Dendritic cell treated with granulocyte-macrophage colony-stimulating factor and Interleukin-4, amounts not matched to agents 40 ng/mL and 50 ng/mL, for 4 days (primary cell): ENCODE measurements at regions not wholly inside any gene's neighbourhood (a gene's known extent, or its start where the extent isn't known, plus 50 kb on each side); places are given as distances from the start of the nearest gene placed in this dataset.

Experiments
- H3K27ac Mint-ChIP-seq: one replicate; pipeline ENCODE4 v1.8.0; 2022; ENCODE audit warnings: mild to moderate bottlenecking, mixed read lengths
- H3K27me3 Mint-ChIP-seq: one replicate; pipeline ENCODE4 v1.8.0; 2022; ENCODE audit warnings: mild to moderate bottlenecking, mixed read lengths
- H3K36me3 Mint-ChIP-seq: one replicate; pipeline ENCODE4 v1.8.0; 2022; ENCODE audit warnings: low read depth, mixed read lengths
- H3K4me1 Mint-ChIP-seq: one replicate; pipeline ENCODE4 v1.8.0; 2022; ENCODE audit warnings: low read depth, mixed read lengths
- H3K4me3 Mint-ChIP-seq: one replicate; pipeline ENCODE4 v1.8.0; 2022; ENCODE audit warnings: mild to moderate bottlenecking, moderate library complexity, mixed read lengths
- H3K9me3 Mint-ChIP-seq: one replicate; pipeline ENCODE4 v1.8.0; 2022; ENCODE audit warnings: mixed read lengths
- intact Hi-C: fragments of 100-400 bp; cut with micrococcal nuclease; formaldehyde crosslinking; loops from one replicate; pipeline ENCODE4 v1.15.0; 2022

- no peak overlapping the region for H3K27ac Mint-ChIP-seq
- no peak overlapping the region for H3K4me3 Mint-ChIP-seq
- H3K27me3 Mint-ChIP-seq: no peaks in the 10 kb centered on the region
- H3K9me3 Mint-ChIP-seq: peaks cover 43% of the 10 kb centered on the region
- H3K4me1 Mint-ChIP-seq: no peaks in the 10 kb centered on the region
- intact Hi-C loops: no loop called here
- H3K36me3 Mint-ChIP-seq: no peaks in the 10 kb centered on the region
Measured at GRCh38 chr4:186876961-186877626, 153.4 kb upstream of the FAT1 start.

GRCh38 chr4:186878203-186878776 is 154.6 kb upstream of the FAT1 start:
- intact Hi-C loops: no loop called here
- H3K36me3 Mint-ChIP-seq: no peaks in the 10 kb centered on the region
- H3K27ac Mint-ChIP-seq: no peak overlapping the region
- H3K4me3 Mint-ChIP-seq: no peak overlapping the region
- H3K4me1 Mint-ChIP-seq: no peaks in the 10 kb centered on the region
- H3K9me3 Mint-ChIP-seq: peaks cover 39% of the 10 kb centered on the region
- no peaks in the 10 kb centered on the region for H3K27me3 Mint-ChIP-seq

DNA sequence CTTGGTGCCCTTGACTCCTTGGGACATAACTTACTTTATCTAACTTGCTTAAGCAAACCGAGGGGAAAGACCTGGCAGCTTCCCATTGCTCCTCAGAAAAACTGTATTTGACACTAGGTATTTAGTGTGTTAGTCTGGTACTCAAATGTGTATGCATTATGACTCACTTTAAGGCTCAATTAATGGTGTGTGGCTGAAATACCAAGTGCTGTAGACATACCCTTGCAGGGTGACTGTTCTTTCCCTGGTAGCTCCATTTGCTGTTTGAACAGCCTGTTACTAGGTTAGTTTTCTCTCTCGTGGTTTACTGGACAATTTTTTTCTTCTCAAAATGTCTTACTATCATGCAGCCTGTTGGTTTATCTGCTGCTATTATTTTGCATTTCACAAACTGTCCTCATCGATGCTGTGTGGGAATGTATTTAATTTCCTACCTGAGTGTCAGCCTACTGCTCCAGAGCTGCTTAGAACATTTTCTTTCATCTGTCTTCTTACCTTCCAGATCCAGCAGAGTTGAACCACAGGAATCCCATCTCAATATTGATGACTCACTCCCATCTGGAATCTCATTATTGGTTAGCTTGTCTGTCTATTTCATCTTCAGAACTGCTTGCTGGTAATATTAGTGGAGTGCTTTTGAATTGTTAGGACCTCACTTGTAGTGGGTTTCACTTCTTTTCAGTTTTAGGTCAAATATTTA is 158.0 kb upstream of the FAT1 start:
- intact Hi-C loops: no loop called here
- Mint-ChIP-seq H3K27ac (no peak overlapping the region), H3K36me3 (no peaks in the 10 kb centered on the region), H3K4me1 (no peaks in the 10 kb centered on the region), H3K27me3 (no peaks in the 10 kb centered on the region), H3K4me3 (no peak overlapping the region), H3K9me3 (peaks cover 31% of the 10 kb centered on the region)

GRCh38 chr4:186882293-186882692 is 158.6 kb upstream of the FAT1 start:
- no peaks in the 10 kb centered on the region for H3K4me1 Mint-ChIP-seq
- H3K9me3 Mint-ChIP-seq: peaks cover 31% of the 10 kb centered on the region
- no peak overlapping the region for H3K27ac Mint-ChIP-seq
- H3K36me3 Mint-ChIP-seq: no peaks in the 10 kb centered on the region
- H3K27me3 Mint-ChIP-seq: no peaks in the 10 kb centered on the region
- intact Hi-C loops: no loop called here
- H3K4me3 Mint-ChIP-seq: no peak overlapping the region

- H3K4me1 Mint-ChIP-seq: no peaks in the 10 kb centered on the region
Measured at GRCh38 chr4:186885289-186885688, 161.6 kb upstream of the FAT1 start.

GRCh38 chr4:186886759-186887158 is 163.1 kb upstream of the FAT1 start:
- Mint-ChIP-seq H3K4me1 (no peaks in the 10 kb centered on the region), H3K27me3 (no peaks in the 10 kb centered on the region), H3K9me3 (peaks cover 30% of the 10 kb centered on the region), H3K4me3 (no peak overlapping the region), H3K27ac (no peak overlapping the region), H3K36me3 (no peaks in the 10 kb centered on the region)
- intact Hi-C loops: no loop called here

More at GRCh38 chr4:186885289-186885688, 161.6 kb upstream of the FAT1 start:
- H3K27me3 Mint-ChIP-seq: no peaks in the 10 kb centered on the region
- no peak overlapping the region for H3K4me3 Mint-ChIP-seq
- peaks cover 25% of the 10 kb centered on the region for H3K9me3 Mint-ChIP-seq
- H3K36me3 Mint-ChIP-seq: no peaks in the 10 kb centered on the region
- H3K27ac Mint-ChIP-seq: no peak overlapping the region
- intact Hi-C loops: no loop called here

GRCh38 chr4:186887291-186887700 is 163.6 kb upstream of the FAT1 start:
- Mint-ChIP-seq H3K4me3 (no peak overlapping the region), H3K4me1 (no peaks in the 10 kb centered on the region), H3K27ac (no peak overlapping the region), H3K9me3 (peaks cover 30% of the 10 kb centered on the region), H3K27me3 (no peaks in the 10 kb centered on the region), H3K36me3 (no peaks in the 10 kb centered on the region)
- intact Hi-C loops: no loop called here

DNA sequence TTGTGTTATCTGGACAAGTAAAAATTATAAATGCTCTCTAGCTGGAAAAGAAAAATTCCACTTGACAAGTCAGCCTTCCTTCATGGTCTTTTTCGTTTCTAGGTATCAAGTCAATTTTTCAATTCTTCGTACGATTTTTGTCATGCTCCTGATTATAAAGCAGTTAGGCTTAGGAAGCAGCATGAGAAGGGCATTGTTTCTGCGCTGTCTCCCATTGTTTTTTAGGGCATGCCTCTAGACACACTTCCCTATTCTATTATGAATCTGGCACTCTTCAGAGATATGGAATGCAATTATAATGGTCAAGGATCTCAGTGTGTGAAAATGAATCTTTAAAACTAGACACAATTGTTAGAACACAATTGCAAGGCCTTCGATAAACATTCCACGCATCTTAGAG is 164.1 kb upstream of the FAT1 start:
- H3K4me3 Mint-ChIP-seq: no peak overlapping the region

DNA sequence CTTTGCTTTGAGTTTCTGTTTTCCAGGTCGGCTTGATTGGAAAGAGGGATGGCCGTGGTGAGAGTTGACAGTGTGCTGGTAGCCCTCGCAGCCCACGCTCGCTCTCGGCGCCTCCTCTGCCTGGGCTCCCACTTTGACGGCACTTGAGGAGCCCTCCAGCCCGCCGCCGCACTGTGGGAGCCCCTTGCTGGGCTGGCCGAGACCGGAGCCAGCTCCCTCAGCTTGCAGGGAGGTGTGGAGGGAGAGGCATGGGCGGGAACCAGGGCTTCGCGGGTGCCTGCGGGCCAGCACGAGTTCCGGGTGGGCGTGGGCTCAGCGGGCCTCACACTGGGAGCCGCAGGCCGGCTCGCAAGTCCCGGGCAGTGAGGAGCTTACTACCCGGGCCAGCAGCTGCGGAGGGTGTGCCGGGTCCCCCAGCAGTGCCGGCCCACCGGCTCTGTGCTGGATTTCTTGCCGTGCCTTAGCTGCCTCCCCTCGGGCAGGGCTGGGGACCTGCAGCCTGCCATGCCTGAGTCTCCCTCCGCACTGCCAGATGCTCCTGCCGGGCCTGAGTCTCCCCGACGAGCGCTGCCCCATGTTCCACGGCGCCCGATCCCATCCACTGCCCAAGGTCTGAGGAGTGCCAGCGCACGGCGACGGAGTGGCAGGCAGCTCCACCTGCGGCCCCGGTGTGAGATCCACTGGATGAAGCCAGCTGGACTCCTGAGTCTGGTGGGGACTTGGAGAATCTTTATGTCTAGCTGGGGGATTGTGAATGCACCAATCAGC is 166.4 kb upstream of the FAT1 start:
- H3K36me3 Mint-ChIP-seq: no peaks in the 10 kb centered on the region
- no peaks in the 10 kb centered on the region for H3K27me3 Mint-ChIP-seq
- no peak overlapping the region for H3K4me3 Mint-ChIP-seq
- H3K9me3 Mint-ChIP-seq: peaks cover 44% of the 10 kb centered on the region
- intact Hi-C loops: no loop called here
- H3K4me1 Mint-ChIP-seq: no peaks in the 10 kb centered on the region
- H3K27ac Mint-ChIP-seq: no peak overlapping the region

More for the DNA sequence above, 164.1 kb upstream of the FAT1 start:
- no peaks in the 10 kb centered on the region for H3K27me3 Mint-ChIP-seq
- H3K9me3 Mint-ChIP-seq: peaks cover 30% of the 10 kb centered on the region
- no peaks in the 10 kb centered on the region for H3K4me1 Mint-ChIP-seq
- H3K36me3 Mint-ChIP-seq: no peaks in the 10 kb centered on the region
- intact Hi-C loops: no loop called here
- no peak overlapping the region for H3K27ac Mint-ChIP-seq

GRCh38 chr4:186891859-186892486 is 168.3 kb upstream of the FAT1 start:
- Mint-ChIP-seq H3K4me1 (no peaks in the 10 kb centered on the region), H3K27ac (no peak overlapping the region), H3K4me3 (no peak overlapping the region), H3K9me3 (peaks cover 63% of the 10 kb centered on the region), H3K36me3 (no peaks in the 10 kb centered on the region), H3K27me3 (no peaks in the 10 kb centered on the region)
- intact Hi-C loops: no loop called here

DNA sequence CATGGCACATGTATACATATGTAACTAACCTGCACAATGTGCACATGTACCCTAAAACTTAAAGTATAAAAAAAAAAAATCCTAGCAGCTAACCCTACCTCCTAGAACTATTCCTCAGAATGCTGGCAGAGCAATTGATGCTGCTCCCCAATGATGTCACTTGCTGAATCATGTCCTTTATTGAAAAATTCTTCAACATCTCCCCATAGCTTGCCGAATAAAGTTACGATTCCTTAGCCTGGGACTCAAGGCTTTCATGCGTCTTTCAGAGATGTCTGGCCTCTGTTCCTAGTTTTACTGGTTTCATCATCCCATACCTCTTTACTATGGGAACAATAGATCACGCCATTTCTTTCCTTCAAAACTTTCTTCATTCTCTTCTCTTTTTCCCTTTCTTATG is 174.7 kb upstream of the FAT1 start:
- intact Hi-C loops: no loop called here
- H3K9me3 Mint-ChIP-seq: peaks cover 51% of the 10 kb centered on the region
- H3K4me3 Mint-ChIP-seq: no peak overlapping the region
- H3K27ac Mint-ChIP-seq: no peak overlapping the region
- H3K4me1 Mint-ChIP-seq: no peaks in the 10 kb centered on the region
- H3K36me3 Mint-ChIP-seq: no peaks in the 10 kb centered on the region
- no peaks in the 10 kb centered on the region for H3K27me3 Mint-ChIP-seq

- H3K4me3 Mint-ChIP-seq: no peak overlapping the region
- H3K27me3 Mint-ChIP-seq: no peaks in the 10 kb centered on the region
- H3K36me3 Mint-ChIP-seq: no peaks in the 10 kb centered on the region
- peaks cover 47% of the 10 kb centered on the region for H3K9me3 Mint-ChIP-seq
- no peak overlapping the region for H3K27ac Mint-ChIP-seq
- no peaks in the 10 kb centered on the region for H3K4me1 Mint-ChIP-seq
- intact Hi-C loops: no loop called here
Measured at GRCh38 chr4:186900232-186900900, 176.7 kb upstream of the FAT1 start.

DNA sequence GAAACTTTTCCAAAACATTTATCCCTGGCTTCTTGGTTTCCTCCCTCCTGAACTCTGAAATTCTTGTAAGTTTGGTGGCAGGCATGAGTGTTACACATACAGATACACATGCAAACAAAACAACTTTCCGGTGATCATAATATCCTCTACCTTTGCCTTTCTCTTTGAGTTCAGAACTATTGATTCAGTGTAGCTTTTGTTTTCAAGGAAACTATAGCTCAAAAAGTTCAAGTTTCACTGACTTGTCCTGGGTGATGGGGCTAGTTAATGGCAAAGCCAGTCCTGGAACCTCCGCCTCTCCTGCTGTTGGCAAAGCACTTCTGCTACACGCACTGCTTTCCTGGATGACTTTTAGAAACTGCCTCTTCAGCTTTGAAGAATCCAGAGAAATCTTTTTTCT is 177.3 kb upstream of the FAT1 start:
- H3K9me3 Mint-ChIP-seq: peaks cover 48% of the 10 kb centered on the region
- H3K27me3 Mint-ChIP-seq: no peaks in the 10 kb centered on the region

More for the DNA sequence above, 177.3 kb upstream of the FAT1 start:
- no peak overlapping the region for H3K27ac Mint-ChIP-seq
- H3K4me3 Mint-ChIP-seq: no peak overlapping the region
- no peaks in the 10 kb centered on the region for H3K36me3 Mint-ChIP-seq
- intact Hi-C loops: no loop called here
- no peaks in the 10 kb centered on the region for H3K4me1 Mint-ChIP-seq
